GM23338 (cell line): ENCODE measurements at regions not wholly inside any gene's neighbourhood (a gene's known extent, or its start where the extent isn't known, plus 50 kb on each side); places are given as distances from the start of the nearest gene placed in this dataset.

Experiments used
- ATAC-seq: fragments of 200-7000 bp; cut with Tn5 transposase; 3 replicates; pipeline ENCODE4 v1.9.1; 2020
- DNase-seq: peaks from one replicate; pipeline ENCODE4 v3.0.0-alpha.2; 2015; ENCODE audit warnings: low spot score
- H2AFZ ChIP-seq: fragments of 200-600 bp; sonication (generic); 2 replicates; pipeline ENCODE4 v1.8.0; 2016; ENCODE audit warnings: antibody characterized with exemption, mild to moderate bottlenecking, moderate library complexity
- H3F3A ChIP-seq: fragments of 200-600 bp; sonication (generic); replicated peaks from 2 replicates; pipeline ENCODE4 v1.8.0; 2017; ENCODE audit warnings: antibody characterized with exemption, mixed run types, low read depth
- H3K27ac ChIP-seq: fragments of 200-600 bp; sonication (generic); 2 replicates; pipeline ENCODE4 v1.6.1; 2016; ENCODE audit warnings: low read depth
- H3K27me3 ChIP-seq: fragments of 200-600 bp; sonication (generic); 2 replicates; pipeline ENCODE4 v1.8.0; 2016; ENCODE audit warnings: mild to moderate bottlenecking, mixed run types, moderate library complexity; ENCODE audit not compliant: insufficient read depth
- H3K36me3 ChIP-seq: fragments of 200-600 bp; sonication (generic); 2 replicates; pipeline ENCODE4 v1.8.0; 2016; ENCODE audit warnings: mild to moderate bottlenecking; ENCODE audit not compliant: insufficient read depth
- H3K4me1 ChIP-seq: fragments of 200-600 bp; sonication (generic); 2 replicates; pipeline ENCODE4 v1.8.0; 2016; ENCODE audit warnings: mild to moderate bottlenecking, moderate library complexity; ENCODE audit not compliant: insufficient read depth
- H3K4me2 ChIP-seq: fragments of 200-600 bp; sonication (generic); 2 replicates; pipeline ENCODE4 v1.7.1; 2017; ENCODE audit warnings: mixed run types
- H3K4me3 ChIP-seq: fragments of 200-600 bp; sonication (generic); 2 replicates; pipeline ENCODE4 v1.6.1; 2016; ENCODE audit warnings: mixed run types
- H3K79me2 ChIP-seq: fragments of 200-600 bp; sonication (generic); replicated peaks from 2 replicates; pipeline ENCODE4 v1.8.0; 2017; ENCODE audit warnings: mild to moderate bottlenecking; ENCODE audit not compliant: insufficient read depth
- H3K9me2 ChIP-seq: fragments of 200-600 bp; sonication (generic); 2 replicates; pipeline ENCODE4 v1.8.0; 2017; ENCODE audit not compliant: insufficient read depth
- H4K20me1 ChIP-seq: fragments of 200-600 bp; sonication (generic); replicated peaks from 2 replicates; pipeline ENCODE4 v1.8.0; 2017; ENCODE audit warnings: mild to moderate bottlenecking; ENCODE audit not compliant: insufficient read depth
- H3K27ac Mint-ChIP-seq: 2 replicates; pipeline ENCODE4 v1.8.0; 2020; ENCODE audit warnings: inconsistent platforms, mild to moderate bottlenecking, moderate library complexity, mixed read lengths
- H3K27me3 Mint-ChIP-seq: 3 replicates; pipeline ENCODE4 v1.8.0; 2022; ENCODE audit warnings: low read depth, mild to moderate bottlenecking, moderate library complexity, mixed read lengths, inconsistent platforms; ENCODE audit not compliant: insufficient read depth, poor library complexity
- H3K36me3 Mint-ChIP-seq: 3 replicates; pipeline ENCODE4 v1.8.0; 2021; ENCODE audit warnings: low read depth, mild to moderate bottlenecking, inconsistent platforms, moderate library complexity, mixed read lengths
- H3K4me1 Mint-ChIP-seq: 3 replicates; pipeline ENCODE4 v1.8.0; 2020; ENCODE audit warnings: mild to moderate bottlenecking, inconsistent platforms, mixed read lengths
- H3K4me3 Mint-ChIP-seq: 3 replicates; pipeline ENCODE4 v1.8.0; 2021; ENCODE audit warnings: moderate library complexity, mild to moderate bottlenecking, inconsistent platforms, mixed read lengths
- H3K9me3 Mint-ChIP-seq: 3 replicates; pipeline ENCODE4 v1.8.0; 2020; ENCODE audit warnings: moderate library complexity, mild to moderate bottlenecking, inconsistent platforms, mixed read lengths
- CREB1 ChIP-seq: fragments of 250-450 bp; sonication (Bioruptor Pico); IDR thresholded peaks from 2 replicates; pipeline ENCODE4 v1.5.0; 2020; ENCODE audit warnings: low read depth, mild to moderate bottlenecking, moderate library complexity
- EZH2 ChIP-seq: fragments of 200-600 bp; sonication (generic); IDR thresholded peaks from one replicate; pipeline ENCODE4 v1.8.0; 2017; ENCODE audit warnings: antibody characterized with exemption, mild to moderate bottlenecking, low read depth; ENCODE audit not compliant: unreplicated experiment
- EZH2phosphoT487 ChIP-seq: fragments of 200-600 bp; sonication (generic); IDR thresholded peaks from one replicate; pipeline ENCODE4 v1.8.1; 2018; ENCODE audit warnings: antibody characterized with exemption; ENCODE audit not compliant: unreplicated experiment
- JUNB ChIP-seq: IDR thresholded peaks from one replicate; pipeline ENCODE4 v1.6.1; 2016; ENCODE audit warnings: antibody characterized with exemption; ENCODE audit not compliant: unreplicated experiment
- NANOG ChIP-seq: IDR thresholded peaks from 2 replicates; pipeline ENCODE4 v1.6.1; 2016; ENCODE audit warnings: antibody characterized with exemption, borderline replicate concordance
- POLR2AphosphoS5 ChIP-seq: IDR thresholded peaks from 2 replicates; pipeline ENCODE4 v1.6.1; 2016; ENCODE audit warnings: antibody characterized with exemption, low read depth
- STAT1 ChIP-seq: IDR thresholded peaks from one replicate; pipeline ENCODE4 v1.6.1; 2016; ENCODE audit warnings: antibody characterized with exemption; ENCODE audit not compliant: unreplicated experiment
- ZNF114 ChIP-seq: fragments of 250-450 bp; sonication (Bioruptor Pico); IDR thresholded peaks from 2 replicates; pipeline ENCODE4 v1.5.0; 2020; ENCODE audit warnings: mild to moderate bottlenecking, moderate library complexity
- ZNF331 ChIP-seq: fragments of 250-450 bp; sonication (Bioruptor Pico); IDR thresholded peaks from 2 replicates; pipeline ENCODE4 v1.5.0; 2020; ENCODE audit warnings: low read depth, mild to moderate bottlenecking, moderate library complexity
- ZNF462 ChIP-seq: fragments of 250-450 bp; sonication (Bioruptor Pico); IDR thresholded peaks from 2 replicates; pipeline ENCODE4 v1.5.0; 2020; ENCODE audit warnings: mild to moderate bottlenecking, moderate library complexity

DNA sequence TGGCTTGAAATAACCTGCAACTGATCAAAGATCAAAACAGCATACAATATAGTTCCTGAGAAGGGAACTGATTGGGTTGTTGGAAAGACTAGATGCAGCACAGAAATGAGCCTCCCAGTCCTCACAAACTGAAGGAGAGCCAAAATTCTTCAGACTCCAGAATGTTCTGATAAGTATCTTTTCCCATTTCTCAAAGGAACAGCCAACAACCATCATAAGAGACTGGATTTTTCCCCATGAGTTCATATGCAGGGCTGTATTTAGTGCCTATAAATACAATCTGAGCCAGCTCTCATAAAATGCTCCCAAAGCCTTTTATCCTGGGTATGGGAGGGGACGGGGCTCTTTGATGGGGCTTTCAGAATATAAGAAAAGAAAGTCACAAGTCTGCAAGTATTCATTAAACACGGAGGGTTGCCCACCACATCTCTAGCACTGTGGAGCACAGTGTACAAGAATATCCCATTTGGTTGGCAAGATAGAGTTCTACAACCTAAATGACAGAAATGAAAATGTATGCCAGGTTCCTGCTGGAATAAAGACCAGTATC lies 50.7 kb upstream of the LYVE1 start (continued):
- TF ChIP-seq ZNF462 (CRISPR knock-in tag) (no peak), POLR2AphosphoS5 (no peak), EZH2phosphoT487 (no peak), ZNF114 (CRISPR knock-in tag) (no peak), EZH2 (no peak), STAT1 (no peak), NANOG (no peak)

DNA sequence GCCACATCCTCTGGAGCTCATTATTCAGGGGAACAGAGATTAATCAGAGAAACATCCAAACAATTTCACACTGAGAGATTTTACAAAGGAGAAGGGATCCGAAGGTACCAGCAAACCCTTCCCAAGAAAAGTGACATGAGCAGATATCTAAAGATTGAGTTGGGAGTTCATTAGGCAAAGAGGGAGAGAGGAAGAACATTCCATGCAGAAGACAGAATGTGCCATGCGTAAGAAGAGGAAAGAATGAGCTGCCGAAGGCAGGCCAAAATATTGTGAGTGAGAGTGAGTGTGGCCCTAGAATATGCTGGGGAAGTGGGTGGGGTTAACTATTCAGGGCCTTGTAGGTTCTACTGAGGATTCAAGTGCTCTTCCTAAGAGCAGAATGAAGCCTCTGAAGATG lies 50.0 kb upstream of the LYVE1 start:
- H3K4me2 ChIP-seq: no peak overlapping the region
- H3K4me3 Mint-ChIP-seq: no peak overlapping the region
- H3K4me1 ChIP-seq: no peaks in the 10 kb centered on the region
- no peak overlapping the region for H3K27ac Mint-ChIP-seq
- H3K4me3 ChIP-seq: no peak overlapping the region
- ATAC-seq: no peak
- no peaks in the 10 kb centered on the region; the same call in 2 of the 3 replicates for H3K4me1 Mint-ChIP-seq
- no peaks in the 10 kb centered on the region for H3K9me2 ChIP-seq
- H3K27me3 Mint-ChIP-seq: peaks cover 2% of the 10 kb centered on the region
- no peaks in the 10 kb centered on the region; the same call in 2 of the 3 replicates for H3K36me3 Mint-ChIP-seq
- DNase-seq: no peak
- no peak for TF ChIP-seq ZNF331 (CRISPR knock-in tag)
- TF ChIP-seq CREB1 (CRISPR knock-in tag): no peak
- TF ChIP-seq JUNB: no peak
- no peak for TF ChIP-seq ZNF114 (CRISPR knock-in tag)
- no peak for TF ChIP-seq NANOG
- no peak overlapping the region for H3K27ac ChIP-seq
- H3F3A ChIP-seq: no peaks in the 10 kb centered on the region
- H3K79me2 ChIP-seq: no peaks in the 10 kb centered on the region
- H3K36me3 ChIP-seq: no peaks in the 10 kb centered on the region
- H2AFZ ChIP-seq: no peak overlapping the region
- H4K20me1 ChIP-seq: no peaks in the 10 kb centered on the region
- H3K9me3 Mint-ChIP-seq: no peaks in the 10 kb centered on the region
- no peaks in the 10 kb centered on the region for H3K27me3 ChIP-seq
